OCI-LY3 (cell line): ENCODE measurements at regions not wholly inside any gene's neighbourhood (a gene's known extent, or its start where the extent isn't known, plus 50 kb on each side); places are given as distances from the start of the nearest gene placed in this dataset.

Source experiments
- CTCF ChIP-seq: fragments of 200-600, 300-600 bp; sonication (generic); IDR thresholded peaks from 2 replicates; pipeline ENCODE4 v1.5.1; 2014; ENCODE audit warnings: antibody characterized with exemption, low read length, low read depth
- EZH2phosphoT487 ChIP-seq: fragments of 200-600 bp; shearing (Covaris generic); IDR thresholded peaks from 2 replicates; pipeline ENCODE4 v1.6.1; 2018; ENCODE audit warnings: antibody characterized with exemption, mixed run types, low read depth

- TF ChIP-seq CTCF = no peak
- TF ChIP-seq EZH2phosphoT487 = no peak
Measured at GRCh38 chr16:8127070-8127469, 463.2 kb downstream of the TMEM114 start.
